NCI-H1930 (cell line): ENCODE measurements at regions not wholly inside any gene's neighbourhood (a gene's known extent, or its start where the extent isn't known, plus 50 kb on each side); places are given as distances from the start of the nearest gene placed in this dataset.

Experiments used
- DNase-seq, 2 experiments: peaks; one replicate each; lab custom pipeline; 2025; lab: John Stamatoyannopoulos, UW

- DNase-seq = no peak
Observed at GRCh38 chr21:20523191-20523590, 475.0 kb upstream of the NCAM2 start.

GRCh38 chr21:20527731-20528460, 470.3 kb upstream of the NCAM2 start:
- DNase-seq = peak in 1 of 2 experiments; percentile 2

- DNase-seq = no peak
Observed at GRCh38 chr21:20537130-20537529, 461.1 kb upstream of the NCAM2 start.

GRCh38 chr21:20538039-20538658, 460.1 kb upstream of the NCAM2 start:
- no peak for DNase-seq

- no peak for DNase-seq
Observed at GRCh38 chr21:20545454-20545853, 452.8 kb upstream of the NCAM2 start.

- no peak for DNase-seq
Observed at GRCh38 chr21:20551939-20552338, 446.3 kb upstream of the NCAM2 start.

- DNase-seq = no peak
Observed at GRCh38 chr21:20554785-20555184, 443.4 kb upstream of the NCAM2 start.

- DNase-seq = no peak
Observed at GRCh38 chr21:20570824-20571232, 427.4 kb upstream of the NCAM2 start.

GRCh38 chr21:20572582-20572981, 425.6 kb upstream of the NCAM2 start:
- no peak for DNase-seq

- DNase-seq = no peak
Observed at GRCh38 chr21:20581361-20581760, 416.8 kb upstream of the NCAM2 start.

GRCh38 chr21:20591284-20591683, 406.9 kb upstream of the NCAM2 start:
- no peak for DNase-seq

GRCh38 chr21:20592463-20592862, 405.7 kb upstream of the NCAM2 start:
- DNase-seq = no peak

GRCh38 chr21:20603236-20603635, 395.0 kb upstream of the NCAM2 start:
- no peak for DNase-seq

GRCh38 chr21:20611008-20611407, 387.2 kb upstream of the NCAM2 start:
- DNase-seq = no peak

- no peak for DNase-seq
Observed at GRCh38 chr21:20613654-20614053, 384.6 kb upstream of the NCAM2 start.

GRCh38 chr21:20617130-20617529, 381.1 kb upstream of the NCAM2 start:
- DNase-seq = no peak

- DNase-seq = no peak
Observed at GRCh38 chr21:20618878-20619277, 379.3 kb upstream of the NCAM2 start.

GRCh38 chr21:20627594-20627993, 370.6 kb upstream of the NCAM2 start:
- DNase-seq = no peak

- DNase-seq = no peak
Observed at GRCh38 chr21:20631633-20632032, 366.6 kb upstream of the NCAM2 start.

GRCh38 chr21:20639026-20639425, 359.2 kb upstream of the NCAM2 start:
- no peak for DNase-seq

GRCh38 chr21:20641241-20641640, 357.0 kb upstream of the NCAM2 start:
- DNase-seq = no peak

GRCh38 chr21:20642681-20643080, 355.5 kb upstream of the NCAM2 start:
- no peak for DNase-seq

GRCh38 chr21:20644552-20644951, 353.7 kb upstream of the NCAM2 start:
- no peak for DNase-seq

GRCh38 chr21:20645344-20645743, 352.9 kb upstream of the NCAM2 start:
- DNase-seq = no peak
